ENCODE measurements at regions not wholly inside any gene's neighbourhood (a gene's known extent, or its start where the extent isn't known, plus 50 kb on each side); places are given as distances from the start of the nearest gene placed in this dataset.

GRCh38 chr12:104858611-104859543 lies 99.2 kb downstream of the SLC41A2 start:
- DNase-seq (ENCODE audit: low read depth in 1 of 2, low spot score in 1 of 2) = no peak

DNA sequence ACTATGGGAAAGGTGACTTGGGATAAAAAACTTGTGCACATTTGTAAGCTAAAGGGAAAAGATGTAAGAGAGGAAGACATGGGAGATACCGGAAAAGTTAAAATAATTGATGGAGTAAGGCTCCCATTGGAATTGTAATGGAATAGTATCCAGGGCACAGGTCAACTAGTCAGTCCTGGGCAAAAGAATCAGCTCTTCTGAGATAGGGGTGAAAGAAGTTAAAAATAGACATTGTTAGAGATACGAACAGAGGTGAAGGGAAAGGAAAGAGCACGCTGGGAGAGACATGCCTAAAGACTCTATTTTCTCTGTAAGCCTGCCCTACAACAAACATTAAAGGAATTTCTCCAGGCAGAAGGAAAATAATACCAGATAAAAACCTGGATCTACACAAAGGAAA lies 101.6 kb downstream of the SLC41A2 start:
- no peak for DNase-seq (ENCODE audit: low read depth in 1 of 2, low spot score in 1 of 2)

DNA sequence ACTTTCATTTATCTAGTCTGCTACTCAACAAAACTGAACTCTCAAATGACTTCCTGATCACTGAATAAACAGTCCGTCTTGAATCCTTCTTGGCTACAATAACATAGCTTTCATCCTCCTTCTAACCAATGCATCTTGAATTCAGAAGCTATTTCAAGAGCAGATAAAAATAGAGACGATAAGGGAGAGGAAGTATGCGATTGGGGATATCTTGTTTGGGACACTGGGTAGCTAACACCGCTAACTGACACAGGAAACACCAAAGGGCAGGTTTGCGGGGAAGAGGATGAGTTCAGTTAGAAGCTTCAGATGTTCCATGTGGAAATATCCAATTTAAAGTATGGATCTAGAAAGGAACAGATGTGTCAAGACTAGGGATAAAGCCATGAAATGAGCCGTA lies 102.5 kb downstream of the SLC41A2 start:
- no peak for DNase-seq (ENCODE audit: low read depth in 1 of 2, low spot score in 1 of 2)

DNA sequence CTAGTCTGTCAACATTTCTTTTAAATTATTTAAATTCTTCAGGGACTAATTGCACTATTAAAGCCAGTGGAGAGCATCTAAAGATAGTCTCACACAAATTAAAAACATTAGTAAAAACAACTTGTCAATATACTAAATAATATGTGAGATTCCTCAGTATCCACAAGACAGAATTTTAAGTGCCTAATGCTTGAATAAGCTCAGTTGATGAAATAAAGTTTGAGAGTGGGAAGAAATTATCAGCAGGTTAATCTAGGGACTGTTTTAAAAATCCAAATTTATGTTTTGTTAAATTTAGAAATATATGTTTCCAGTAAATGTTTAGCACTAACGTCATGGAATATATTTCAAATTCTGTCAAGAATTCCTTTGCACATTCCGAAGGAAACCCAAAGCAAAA lies 105.2 kb downstream of the SLC41A2 start:
- no peak for DNase-seq (ENCODE audit: low read depth in 1 of 2, low spot score in 1 of 2)

- no peak for DNase-seq (ENCODE audit: low read depth in 1 of 2, low spot score in 1 of 2)
These were observed 106.0 kb downstream of the SLC41A2 start for GRCh38 chr12:104852102-104852501.

GRCh38 chr12:104850781-104851180 lies 107.3 kb downstream of the SLC41A2 start:
- no peak for DNase-seq (ENCODE audit: low read depth in 1 of 2, low spot score in 1 of 2)

- no peak for DNase-seq (ENCODE audit: low read depth in 1 of 2, low spot score in 1 of 2)
These were observed 111.9 kb downstream of the SLC41A2 start for GRCh38 chr12:104846056-104846767.

DNA sequence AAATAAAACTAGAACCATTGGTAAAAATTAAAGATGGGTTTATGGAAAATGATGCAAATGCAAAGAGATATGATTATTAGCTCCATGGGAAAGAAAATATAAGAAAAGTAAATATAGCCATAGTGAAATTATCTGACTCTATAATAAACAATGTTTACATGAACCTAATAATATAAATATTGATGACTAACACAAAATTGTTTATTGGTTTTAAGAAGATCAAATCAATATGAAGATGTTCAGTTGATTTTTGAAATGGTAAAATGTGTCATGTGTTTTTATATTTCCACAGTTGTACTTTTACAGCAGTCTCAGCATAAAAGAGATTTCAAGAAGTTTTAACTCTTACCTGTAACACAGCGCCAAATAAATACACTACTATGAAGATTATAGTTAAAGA lies 114.0 kb downstream of the SLC41A2 start:
- DNase-seq (ENCODE audit: low read depth in 1 of 2, low spot score in 1 of 2) = no peak

DNA sequence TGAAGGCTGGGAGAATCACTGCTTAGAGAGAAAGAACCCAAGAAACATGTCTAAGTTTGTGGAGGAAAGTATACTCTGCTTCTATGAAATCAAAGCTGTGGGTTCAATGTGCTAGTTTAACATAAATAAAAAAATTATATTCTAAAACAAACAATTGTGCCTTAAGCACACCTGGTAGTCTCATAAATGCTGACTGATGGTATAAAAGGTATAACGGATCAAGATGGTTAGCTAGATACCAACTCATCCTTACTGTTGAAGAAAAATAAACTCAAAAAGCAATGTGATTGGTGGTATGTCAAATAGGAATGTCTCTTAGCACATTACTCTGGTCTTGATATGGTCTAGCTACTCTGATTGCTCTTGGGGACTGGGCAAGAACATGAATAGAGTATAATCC lies 117.8 kb downstream of the SLC41A2 start:
- DNase-seq (ENCODE audit: low read depth in 1 of 2, low spot score in 1 of 2) = no peak

GRCh38 chr12:104835317-104835716 lies 122.8 kb downstream of the SLC41A2 start:
- no peak for DNase-seq (ENCODE audit: low read depth in 1 of 2, low spot score in 1 of 2)

- DNase-seq (ENCODE audit: low read depth in 1 of 2, low spot score in 1 of 2) = no peak
These were observed 123.5 kb downstream of the SLC41A2 start for GRCh38 chr12:104834607-104835006.

- DNase-seq (ENCODE audit: low read depth in 1 of 2, low spot score in 1 of 2) = no peak
These were observed 124.3 kb downstream of the SLC41A2 start for GRCh38 chr12:104833756-104834155.

GRCh38 chr12:104828015-104828414 lies 130.1 kb downstream of the SLC41A2 start:
- DNase-seq (ENCODE audit: low read depth in 1 of 2, low spot score in 1 of 2) = no peak

GRCh38 chr12:104827587-104827986 lies 130.5 kb downstream of the SLC41A2 start:
- no peak for DNase-seq (ENCODE audit: low read depth in 1 of 2, low spot score in 1 of 2)

GRCh38 chr12:104825408-104825807 lies 132.7 kb downstream of the SLC41A2 start:
- DNase-seq (ENCODE audit: low read depth in 1 of 2, low spot score in 1 of 2) = no peak

DNA sequence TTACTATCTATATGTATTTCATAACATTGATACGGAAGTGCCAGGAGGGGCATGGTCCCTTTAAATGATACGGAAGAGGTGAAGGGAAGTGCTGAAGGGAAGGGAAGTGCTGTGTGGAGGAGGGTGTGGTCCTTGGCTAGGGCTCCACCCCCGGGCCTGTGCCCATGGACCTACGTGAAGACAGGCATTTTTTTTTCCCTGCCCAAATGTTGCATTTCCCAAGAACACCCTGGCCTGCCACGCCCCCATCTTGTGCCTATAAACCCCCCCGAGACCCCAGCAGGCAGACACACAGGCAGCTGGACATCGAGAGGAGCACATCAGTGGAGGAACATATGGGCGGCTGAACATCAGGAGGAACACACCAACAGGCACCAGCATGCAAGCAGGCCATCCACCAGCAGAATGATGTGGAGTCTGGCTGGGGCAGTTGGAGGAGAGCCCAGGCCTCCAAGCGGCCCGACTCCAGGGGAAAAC lies 134.1 kb downstream of the SLC41A2 start:
- DNase-seq (ENCODE audit: low read depth in 1 of 2, low spot score in 1 of 2) = no peak

GRCh38 chr12:104822941-104823340 lies 135.1 kb downstream of the SLC41A2 start:
- DNase-seq (ENCODE audit: low read depth in 1 of 2, low spot score in 1 of 2) = no peak

DNA sequence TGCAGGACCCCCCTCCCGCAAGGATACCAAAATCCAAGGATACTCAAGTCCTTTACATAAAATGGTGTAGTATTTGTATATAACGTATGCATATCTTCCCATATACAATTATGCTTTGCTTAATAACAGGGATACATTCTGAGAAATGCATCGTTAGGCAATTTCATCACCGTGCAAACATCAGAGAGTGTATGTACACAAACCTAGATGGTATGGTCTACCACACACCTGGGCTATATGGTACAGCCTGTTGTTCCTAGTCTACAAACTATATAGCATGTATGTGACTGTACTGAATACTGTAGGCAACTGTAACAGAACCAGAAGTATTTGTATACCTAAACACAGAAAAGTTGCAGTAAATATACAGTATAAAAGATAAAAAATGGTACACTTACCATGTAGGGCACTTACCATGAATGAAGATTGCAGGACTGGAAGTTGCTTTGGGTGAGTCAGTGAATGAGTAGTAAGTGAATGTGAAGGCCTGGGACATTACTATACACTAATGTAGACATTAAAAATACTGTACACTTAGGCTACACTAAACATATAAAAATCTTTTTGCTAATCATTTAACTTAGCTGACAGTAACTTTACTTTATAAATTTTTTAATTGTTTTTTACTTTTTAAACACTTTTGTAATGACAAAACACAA lies 141.1 kb downstream of the SLC41A2 start:
- no peak for DNase-seq (ENCODE audit: low read depth in 1 of 2, low spot score in 1 of 2)

- no peak for DNase-seq (ENCODE audit: low read depth in 1 of 2, low spot score in 1 of 2)
These were observed 142.2 kb downstream of the SLC41A2 start for GRCh38 chr12:104815935-104816334.

DNA sequence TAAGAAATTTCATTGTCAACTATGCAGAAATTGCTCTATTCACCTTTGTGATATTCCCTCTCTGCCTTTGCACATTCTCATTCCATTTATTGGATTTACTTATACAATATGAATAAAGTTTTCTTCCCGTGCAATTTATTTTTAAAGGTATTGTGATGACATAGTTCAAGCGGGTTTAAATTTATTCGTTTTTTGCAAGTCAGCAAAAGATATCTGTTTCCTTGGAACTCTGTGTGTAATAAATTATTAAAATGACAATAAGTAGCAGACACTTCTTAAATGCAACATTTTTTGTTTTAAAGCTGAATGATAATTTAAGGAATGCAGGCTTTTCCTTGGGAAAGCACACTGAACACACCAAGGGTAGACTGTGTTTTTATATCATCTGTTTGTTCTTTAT lies 143.1 kb downstream of the SLC41A2 start:
- DNase-seq (ENCODE audit: low read depth in 1 of 2, low spot score in 1 of 2) = no peak

Measured in activated CD4-positive, alpha-beta T cell treated with anti-CD3 and anti-CD28 coated beads, Interleukin-2, amount 50 U/mL, for 24 hours (primary cell).